22Rv1 (cell line): ENCODE measurements at regions not wholly inside any gene's neighbourhood (a gene's known extent, or its start where the extent isn't known, plus 50 kb on each side); places are given as distances from the start of the nearest gene placed in this dataset.

Experiments
- H3K27ac ChIP-seq: fragments of 450-650 bp; 2 replicates; pipeline ENCODE4 v1.5.1; 2017
- ZFX ChIP-seq: fragments of 450-650 bp; IDR thresholded peaks from 2 replicates; pipeline ENCODE4 v1.6.1; 2017; ENCODE audit warnings: antibody characterized with exemption, borderline replicate concordance
- TF ChIP-seq, protein P1 (sequence below): fragments of 450-650 bp; IDR thresholded peaks from 2 replicates; pipeline ENCODE4 v1.5.1; 2017; ENCODE audit warnings: mild to moderate bottlenecking

DNA sequence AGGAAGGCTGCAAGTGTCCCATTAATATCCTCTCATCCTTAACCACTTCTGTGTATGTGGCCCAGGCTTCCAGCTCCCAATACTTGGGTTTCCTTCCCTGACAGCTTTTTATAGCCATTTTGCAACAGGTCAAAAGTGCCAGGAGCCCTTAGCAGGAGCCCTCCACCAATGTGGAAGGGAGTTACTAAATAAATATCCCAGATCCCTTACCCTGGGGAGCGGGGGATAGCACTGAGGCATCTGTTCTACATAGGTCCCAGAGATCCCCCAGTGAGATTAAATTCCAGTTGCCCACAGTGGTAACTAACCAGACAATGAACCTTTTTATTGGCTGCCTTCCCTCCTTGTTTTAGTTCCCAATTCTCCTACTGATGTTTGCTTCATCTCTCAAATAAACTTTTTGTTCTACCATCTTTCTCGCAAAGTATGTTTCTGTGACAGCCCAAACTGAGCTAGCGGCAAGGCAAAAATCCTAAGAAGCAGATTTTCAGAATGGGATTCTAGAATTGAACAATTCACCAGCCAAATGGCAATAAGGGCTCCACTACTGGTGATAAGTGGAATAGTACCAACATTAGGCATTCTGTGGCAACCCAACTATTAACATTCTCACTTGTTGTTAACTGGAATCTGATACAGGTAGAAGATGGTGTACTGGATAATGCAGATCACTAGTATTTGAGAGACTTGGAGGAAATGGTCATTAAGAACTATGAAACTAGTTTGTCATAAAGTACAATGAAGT, 83.9 kb upstream of the MAPRE2 start:
- no peak overlapping the region for H3K27ac ChIP-seq
- TF ChIP-seq ZFX, result no peak
- TF ChIP-seq, protein P1, sequence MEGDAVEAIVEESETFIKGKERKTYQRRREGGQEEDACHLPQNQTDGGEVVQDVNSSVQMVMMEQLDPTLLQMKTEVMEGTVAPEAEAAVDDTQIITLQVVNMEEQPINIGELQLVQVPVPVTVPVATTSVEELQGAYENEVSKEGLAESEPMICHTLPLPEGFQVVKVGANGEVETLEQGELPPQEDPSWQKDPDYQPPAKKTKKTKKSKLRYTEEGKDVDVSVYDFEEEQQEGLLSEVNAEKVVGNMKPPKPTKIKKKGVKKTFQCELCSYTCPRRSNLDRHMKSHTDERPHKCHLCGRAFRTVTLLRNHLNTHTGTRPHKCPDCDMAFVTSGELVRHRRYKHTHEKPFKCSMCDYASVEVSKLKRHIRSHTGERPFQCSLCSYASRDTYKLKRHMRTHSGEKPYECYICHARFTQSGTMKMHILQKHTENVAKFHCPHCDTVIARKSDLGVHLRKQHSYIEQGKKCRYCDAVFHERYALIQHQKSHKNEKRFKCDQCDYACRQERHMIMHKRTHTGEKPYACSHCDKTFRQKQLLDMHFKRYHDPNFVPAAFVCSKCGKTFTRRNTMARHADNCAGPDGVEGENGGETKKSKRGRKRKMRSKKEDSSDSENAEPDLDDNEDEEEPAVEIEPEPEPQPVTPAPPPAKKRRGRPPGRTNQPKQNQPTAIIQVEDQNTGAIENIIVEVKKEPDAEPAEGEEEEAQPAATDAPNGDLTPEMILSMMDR, result 0 out of 2 replicates have a peak, but pooled peaks have one; percentile 7

DNA sequence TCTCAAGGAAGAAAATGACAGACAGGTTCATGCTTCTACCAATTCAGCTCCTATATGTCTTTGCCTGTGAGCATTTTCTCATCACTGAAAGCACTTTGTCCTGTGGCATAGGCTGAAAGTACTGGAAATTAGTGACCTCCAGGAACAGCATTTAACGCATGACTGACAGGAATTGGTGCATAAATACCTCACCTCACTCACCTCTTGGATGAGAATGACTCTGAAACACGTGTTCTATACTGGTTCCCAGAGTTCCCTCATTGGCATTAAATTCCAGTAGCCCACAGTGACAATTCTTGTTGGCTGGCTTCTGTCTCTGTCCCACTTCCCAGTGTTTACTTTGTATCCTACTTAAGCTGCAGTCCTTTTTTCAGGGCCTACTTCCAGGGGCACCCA, 83.4 kb upstream of the MAPRE2 start:
- no peak overlapping the region for H3K27ac ChIP-seq
- TF ChIP-seq, protein P1, result no peak
- TF ChIP-seq ZFX, result no peak

DNA sequence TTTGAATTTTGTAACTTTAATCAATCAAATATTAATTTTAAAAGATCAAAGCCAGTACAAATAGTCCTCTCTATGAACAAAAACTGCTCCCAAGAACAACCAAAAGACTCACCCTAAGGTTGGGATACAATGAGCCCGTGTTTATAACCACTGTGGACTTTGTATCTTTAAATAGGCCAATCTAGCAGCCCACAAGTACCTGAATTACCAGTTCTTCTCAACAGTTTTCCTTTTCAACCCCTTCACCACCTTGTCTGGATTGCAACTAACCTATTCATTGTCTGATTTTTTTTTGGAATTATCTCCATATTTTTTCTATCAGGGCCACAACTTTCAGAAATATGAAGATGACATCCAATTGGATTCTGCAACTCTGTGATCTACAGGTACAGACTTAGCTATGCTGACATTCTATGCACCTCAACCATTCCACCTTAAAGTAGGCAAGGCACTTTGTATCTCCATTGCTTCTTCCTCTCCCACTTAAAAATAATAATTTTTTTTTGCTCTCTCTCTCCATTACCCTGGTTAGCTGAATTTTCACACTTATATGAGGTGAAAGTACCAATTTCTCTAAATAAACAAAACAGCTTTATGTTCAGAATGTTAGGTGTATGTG, 81.9 kb upstream of the MAPRE2 start:
- no peak for TF ChIP-seq ZFX
- TF ChIP-seq, protein P1, result no peak
- no peak overlapping the region for H3K27ac ChIP-seq

DNA sequence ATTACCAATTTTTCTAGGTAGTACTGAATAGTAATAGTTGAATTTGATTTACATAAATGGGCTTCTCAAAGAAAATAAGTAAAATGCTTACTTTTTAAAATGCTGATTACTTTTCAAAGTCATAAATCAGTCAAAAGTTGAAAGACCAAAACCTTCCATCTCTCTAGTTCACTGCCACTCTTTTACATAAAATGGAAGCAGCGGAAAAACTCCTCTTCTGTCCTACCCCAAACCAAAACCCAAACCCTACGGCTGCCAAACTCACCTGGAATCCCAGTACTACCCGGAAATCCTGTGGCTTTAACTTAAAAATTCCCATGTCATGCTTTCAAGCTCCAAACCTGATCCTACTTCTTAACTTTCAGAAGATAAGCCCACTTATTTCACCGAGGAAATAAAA, 81.2 kb upstream of the MAPRE2 start:
- H3K27ac ChIP-seq, result no peak overlapping the region

DNA sequence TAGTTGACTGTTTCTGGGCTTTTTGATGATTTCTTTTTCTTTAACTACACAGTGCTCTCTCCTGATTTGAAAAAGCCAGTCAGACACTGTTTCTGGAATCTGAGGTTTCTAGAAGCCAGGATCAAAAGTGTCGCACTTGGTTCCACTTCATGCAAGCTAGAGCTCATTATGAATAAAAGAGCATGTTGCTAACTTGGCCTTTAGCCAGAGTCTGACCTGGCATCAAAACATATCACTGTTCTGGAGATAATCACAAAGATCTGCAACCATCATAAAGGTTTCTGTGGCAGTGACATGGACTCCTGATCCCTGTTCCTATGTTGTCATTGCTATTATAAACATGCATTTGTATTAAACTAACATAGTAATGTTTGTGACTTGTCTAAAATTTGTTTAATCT, 76.1 kb upstream of the MAPRE2 start:
- no peak overlapping the region for H3K27ac ChIP-seq
- TF ChIP-seq, protein P1, result no peak
- no peak for TF ChIP-seq ZFX

More for the DNA sequence above, 81.2 kb upstream of the MAPRE2 start:
- TF ChIP-seq, protein P1, result no peak
- no peak for TF ChIP-seq ZFX

DNA sequence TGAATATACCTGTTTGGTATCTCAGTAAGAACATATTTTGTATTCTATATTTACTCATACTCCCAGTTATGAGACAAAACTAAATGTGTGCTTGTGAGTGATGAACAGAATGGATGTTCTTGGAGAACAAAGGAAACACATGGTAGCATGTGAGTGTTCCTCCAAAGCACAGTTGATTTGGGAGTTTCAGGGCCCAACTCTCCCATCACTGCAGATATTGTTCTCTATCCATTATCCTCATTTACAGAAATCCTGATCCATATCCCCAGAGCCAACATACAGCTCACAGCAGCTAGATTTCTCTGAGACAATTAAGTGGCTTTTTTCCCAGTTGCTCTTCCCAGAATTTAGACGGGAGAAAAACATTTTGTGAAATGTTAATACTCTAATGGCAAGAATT, 75.6 kb upstream of the MAPRE2 start:
- TF ChIP-seq, protein P1, result no peak
- TF ChIP-seq ZFX, result no peak
- no peak overlapping the region for H3K27ac ChIP-seq

DNA sequence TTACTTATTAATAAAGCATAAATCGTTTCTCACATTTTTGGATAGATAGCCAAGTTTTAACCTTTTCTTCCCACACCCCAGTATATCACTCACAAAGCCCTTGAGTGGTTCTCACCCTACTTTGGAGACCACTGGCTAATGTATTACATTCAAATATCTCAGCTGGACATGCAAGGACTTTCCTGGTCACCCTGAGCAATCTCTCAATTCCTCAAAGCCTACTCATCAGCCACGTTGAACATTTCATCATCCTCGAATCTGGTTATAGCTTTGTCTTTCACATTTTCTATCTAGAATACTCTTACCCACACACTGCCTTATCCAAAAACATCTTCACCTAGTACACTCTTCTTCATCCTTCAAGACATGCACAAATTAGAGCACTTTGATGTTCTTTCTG, 71.1 kb upstream of the MAPRE2 start:
- TF ChIP-seq, protein P1, result no peak
- no peak overlapping the region for H3K27ac ChIP-seq
